GM18498 (cell line): ENCODE measurements at regions not wholly inside any gene's neighbourhood (a gene's known extent, or its start where the extent isn't known, plus 50 kb on each side); places are given as distances from the start of the nearest gene placed in this dataset.

Source experiments
- ATAC-seq: cut with Tn5 transposase; IDR thresholded peaks from one replicate; pipeline ENCODE4 v1.9.1; 2021; ENCODE audit warnings: mild to moderate bottlenecking, moderate library complexity; ENCODE audit not compliant: unreplicated experiment

- ATAC-seq: no peak
Observed at GRCh38 chr14:38777401-38777800, 325.6 kb downstream of the SEC23A start.

- no peak for ATAC-seq
Observed at GRCh38 chr14:38775986-38776385, 327.0 kb downstream of the SEC23A start.

- no peak for ATAC-seq
Observed at GRCh38 chr14:38774162-38774561, 328.9 kb downstream of the SEC23A start.

GRCh38 chr14:38770251-38770650 is 332.8 kb downstream of the SEC23A start:
- ATAC-seq: no peak

- no peak for ATAC-seq
Observed at GRCh38 chr14:38762845-38763244, 340.2 kb downstream of the SEC23A start.

- no peak for ATAC-seq
Observed at GRCh38 chr14:38762426-38762825, 340.6 kb downstream of the SEC23A start.

- no peak for ATAC-seq
Observed at GRCh38 chr14:38761033-38761432, 342.0 kb downstream of the SEC23A start.

- ATAC-seq: no peak
Observed at GRCh38 chr14:38758661-38759060, 344.4 kb downstream of the SEC23A start.

GRCh38 chr14:38755036-38755435 is 348.0 kb downstream of the SEC23A start:
- no peak for ATAC-seq

GRCh38 chr14:38752750-38753149 is 350.3 kb downstream of the SEC23A start:
- ATAC-seq: no peak

GRCh38 chr14:38752341-38752740 is 350.7 kb downstream of the SEC23A start:
- no peak for ATAC-seq

- ATAC-seq: no peak
Observed at GRCh38 chr14:38751459-38751858, 351.6 kb downstream of the SEC23A start.

- ATAC-seq: no peak
Observed at GRCh38 chr14:38749936-38750335, 353.1 kb downstream of the SEC23A start.

- no peak for ATAC-seq
Observed at GRCh38 chr14:38745861-38746260, 357.2 kb downstream of the SEC23A start.

- ATAC-seq: no peak
Observed at GRCh38 chr14:38743966-38744584, 359.0 kb downstream of the SEC23A start.

- no peak for ATAC-seq
Observed at GRCh38 chr14:38737686-38738407, 365.2 kb downstream of the SEC23A start.

- ATAC-seq: no peak
Observed at GRCh38 chr14:38735005-38735404, 368.0 kb downstream of the SEC23A start.

- ATAC-seq: no peak
Observed at GRCh38 chr14:38731962-38732361, 371.1 kb downstream of the SEC23A start.

GRCh38 chr14:38730420-38730819 is 372.6 kb downstream of the SEC23A start:
- ATAC-seq: no peak

GRCh38 chr14:38727731-38728130 is 375.3 kb downstream of the SEC23A start:
- ATAC-seq: no peak

GRCh38 chr14:38724621-38725020 is 378.4 kb downstream of the SEC23A start:
- ATAC-seq: no peak

- no peak for ATAC-seq
Observed at GRCh38 chr14:38723959-38724358, 379.1 kb downstream of the SEC23A start.

GRCh38 chr14:38723277-38723676 is 379.8 kb downstream of the SEC23A start:
- ATAC-seq: no peak
